AG04449 (cell line): ENCODE measurements at regions not wholly inside any gene's neighbourhood (a gene's known extent, or its start where the extent isn't known, plus 50 kb on each side); places are given as distances from the start of the nearest gene placed in this dataset.

Experiments
- CTCF ChIA-PET: fragments of 350-600 bp; formaldehyde crosslinking; extraction: SDS; loops from one replicate; lab custom pipeline; 2021; ENCODE audit warnings: antibody characterized with exemption; lab: Yijun Ruan, JAX
- POLR2A ChIA-PET: fragments of 400-600, 350-600 bp; formaldehyde crosslinking; extraction: SDS; loops from one replicate; lab custom pipeline; 2020; ENCODE audit warnings: antibody characterized with exemption, inconsistent platforms; lab: Yijun Ruan, JAX
- DNase-seq: peaks from one replicate; pipeline ENCODE4 v3.0.0-alpha.2; 2010; ENCODE audit warnings: low read depth, low spot score
- H3K4me3 ChIP-seq: 2 replicates; pipeline ENCODE4 v1.5.1; 2011; ENCODE audit warnings: low read depth, mild to moderate bottlenecking, control low read depth, low read length
- TF ChIP-seq, protein P1 (sequence below): IDR thresholded peaks from one replicate; pipeline ENCODE4 v1.5.1; 2011; ENCODE audit warnings: mild to moderate bottlenecking, moderate library complexity, low read length, control low read depth, inconsistent platforms; ENCODE audit not compliant: insufficient read depth; ENCODE audit errors: missing control alignments

DNA sequence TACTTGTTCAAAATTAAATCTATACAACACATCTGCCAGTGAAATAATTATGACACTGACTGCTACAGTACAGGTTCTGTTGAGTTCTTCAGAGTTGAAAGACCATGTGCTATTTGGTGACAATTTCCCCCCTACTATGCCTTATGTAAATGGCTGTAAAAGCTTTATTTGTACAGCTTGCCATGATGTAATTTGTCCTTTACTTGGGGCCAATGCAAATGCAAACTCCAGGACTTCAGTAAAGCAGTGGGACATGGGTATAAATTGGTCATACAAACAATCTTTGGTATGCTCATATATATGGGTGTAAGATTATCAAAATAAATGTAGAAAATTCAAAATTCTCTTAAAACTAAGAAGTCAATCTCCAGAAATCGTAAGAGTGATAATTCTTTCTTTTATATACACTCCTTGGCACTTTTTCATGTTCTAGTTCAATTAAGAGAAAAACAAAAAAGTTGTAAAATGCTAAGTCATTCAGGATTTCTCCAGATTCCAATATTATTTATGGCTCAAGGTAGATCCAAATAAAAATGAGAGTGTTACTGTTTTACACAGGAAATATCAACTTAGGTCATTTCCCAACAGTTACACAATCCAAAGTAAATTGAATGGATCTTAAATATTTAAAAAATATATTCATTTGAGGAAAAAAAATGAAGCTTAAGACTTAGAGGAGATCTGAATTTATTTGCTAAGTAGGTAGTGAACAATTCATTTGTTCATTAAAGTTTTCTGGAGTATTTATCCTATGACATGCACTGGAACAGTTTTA lies 1310.5 kb upstream of the CITED2 start:
- TF ChIP-seq, protein P1, sequence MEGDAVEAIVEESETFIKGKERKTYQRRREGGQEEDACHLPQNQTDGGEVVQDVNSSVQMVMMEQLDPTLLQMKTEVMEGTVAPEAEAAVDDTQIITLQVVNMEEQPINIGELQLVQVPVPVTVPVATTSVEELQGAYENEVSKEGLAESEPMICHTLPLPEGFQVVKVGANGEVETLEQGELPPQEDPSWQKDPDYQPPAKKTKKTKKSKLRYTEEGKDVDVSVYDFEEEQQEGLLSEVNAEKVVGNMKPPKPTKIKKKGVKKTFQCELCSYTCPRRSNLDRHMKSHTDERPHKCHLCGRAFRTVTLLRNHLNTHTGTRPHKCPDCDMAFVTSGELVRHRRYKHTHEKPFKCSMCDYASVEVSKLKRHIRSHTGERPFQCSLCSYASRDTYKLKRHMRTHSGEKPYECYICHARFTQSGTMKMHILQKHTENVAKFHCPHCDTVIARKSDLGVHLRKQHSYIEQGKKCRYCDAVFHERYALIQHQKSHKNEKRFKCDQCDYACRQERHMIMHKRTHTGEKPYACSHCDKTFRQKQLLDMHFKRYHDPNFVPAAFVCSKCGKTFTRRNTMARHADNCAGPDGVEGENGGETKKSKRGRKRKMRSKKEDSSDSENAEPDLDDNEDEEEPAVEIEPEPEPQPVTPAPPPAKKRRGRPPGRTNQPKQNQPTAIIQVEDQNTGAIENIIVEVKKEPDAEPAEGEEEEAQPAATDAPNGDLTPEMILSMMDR, result no peak

GRCh38 chr6:140677781-140678528 lies 1303.5 kb upstream of the CITED2 start:
- DNase-seq, result no peak
- ChIA-PET POLR2A (no interaction called here), CTCF (interaction anchor here (1.0 kb wide), 1 partner anchor 28 kb away, joined by 3 read pairs; no protein-coding TSS in a partner anchor)
- TF ChIP-seq, protein P1, result no peak
- no peak overlapping the region for H3K4me3 ChIP-seq

More for the DNA sequence above, 1310.5 kb upstream of the CITED2 start:
- ChIA-PET POLR2A (no interaction called here), CTCF (interaction anchor here (1.0 kb wide), 1 partner anchor 10 kb away, joined by 4 read pairs; no protein-coding TSS in a partner anchor)
- H3K4me3 ChIP-seq, result no peak overlapping the region
- DNase-seq, result no peak

DNA sequence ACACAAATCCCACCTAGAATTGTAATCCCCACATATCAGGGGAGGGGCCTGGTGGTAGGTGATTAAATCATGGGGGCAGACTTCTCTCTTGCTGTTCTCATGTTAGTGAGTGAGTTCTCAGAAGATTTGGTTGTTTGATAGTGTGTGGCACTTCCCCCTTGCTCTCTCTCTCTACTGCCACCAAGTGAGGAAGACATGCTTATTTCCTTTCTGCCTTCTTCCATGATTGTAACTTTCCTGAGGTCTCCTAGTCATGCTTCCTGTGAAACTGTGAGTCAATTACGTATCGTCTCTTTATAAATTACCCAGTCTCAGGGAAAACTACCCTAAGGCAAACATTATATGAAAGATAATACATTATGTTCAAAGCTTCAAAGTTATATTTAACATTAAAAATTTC lies 1297.5 kb upstream of the CITED2 start:
- no peak for DNase-seq
- TF ChIP-seq, protein P1, result no peak
- CTCF ChIA-PET, result interaction anchor here (1.3 kb wide), 1 partner anchor 37 kb away, joined by 3 read pairs; no protein-coding TSS in a partner anchor
- POLR2A ChIA-PET, result no interaction called here
- H3K4me3 ChIP-seq, result no peak overlapping the region

- H3K4me3 ChIP-seq, result no peak overlapping the region
- no peak for DNase-seq
- CTCF ChIA-PET, result no interaction called here
- POLR2A ChIA-PET, result no interaction called here
- TF ChIP-seq, protein P1, result no peak
Measured at GRCh38 chr6:140670021-140670420, 1295.6 kb upstream of the CITED2 start.

- DNase-seq, result no peak
- TF ChIP-seq, protein P1, result no peak
- POLR2A ChIA-PET, result no interaction called here
- CTCF ChIA-PET, result no interaction called here
- no peak overlapping the region for H3K4me3 ChIP-seq
Measured at GRCh38 chr6:140669321-140669720, 1294.9 kb upstream of the CITED2 start.

- ChIA-PET POLR2A (no interaction called here), CTCF (no interaction called here)
- no peak overlapping the region for H3K4me3 ChIP-seq
- TF ChIP-seq, protein P1, result no peak
- DNase-seq, result no peak
Measured at GRCh38 chr6:140663772-140664171, 1289.3 kb upstream of the CITED2 start.
